NB4 (cell line): ENCODE measurements at regions not wholly inside any gene's neighbourhood (a gene's known extent, or its start where the extent isn't known, plus 50 kb on each side); places are given as distances from the start of the nearest gene placed in this dataset.

Source experiments
- MYC ChIP-seq: IDR thresholded peaks from 2 replicates; pipeline ENCODE4 v1.6.1; 2011; ENCODE audit warnings: low read depth, low read length
- POLR2A ChIP-seq: IDR thresholded peaks from 2 replicates; pipeline ENCODE4 v1.6.1; 2011; ENCODE audit warnings: mild to moderate bottlenecking; ENCODE audit not compliant: insufficient read length; ENCODE audit errors: extremely low read depth
- TF ChIP-seq, protein P1 (sequence below): IDR thresholded peaks from one replicate; pipeline ENCODE4 v1.5.1; 2012; ENCODE audit warnings: low read depth, low read length

DNA sequence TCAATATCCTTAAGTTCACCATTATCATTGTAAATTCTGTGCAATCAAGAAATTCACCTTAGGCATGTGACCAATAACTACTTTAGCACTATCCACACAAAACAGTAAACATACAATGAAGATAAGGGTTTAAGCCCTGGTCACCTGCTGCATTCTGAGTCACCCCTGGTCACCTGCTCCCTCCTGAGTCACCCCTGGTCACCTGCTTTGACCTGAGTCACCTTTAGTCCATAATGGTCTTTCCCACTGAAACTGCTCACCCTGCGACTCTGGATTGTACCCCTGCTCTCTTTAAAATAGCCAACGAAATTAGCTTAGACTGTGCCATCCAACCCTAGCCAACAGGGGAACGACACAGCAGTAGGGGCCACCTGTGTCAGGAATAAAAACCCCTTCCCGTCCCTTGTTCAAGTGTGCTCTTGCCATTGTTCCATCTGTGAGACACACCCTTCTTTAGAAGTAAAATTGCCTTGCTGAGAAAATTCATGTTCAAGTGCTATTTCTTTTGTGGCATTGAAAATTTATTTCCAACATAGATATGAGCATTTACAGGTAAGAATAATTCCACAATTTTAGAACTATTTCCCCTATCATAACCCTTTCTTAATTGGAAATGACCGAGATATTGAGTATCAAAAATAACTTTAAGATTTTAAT, 902.8 kb downstream of the DSC3 start:
- TF ChIP-seq, protein P1, sequence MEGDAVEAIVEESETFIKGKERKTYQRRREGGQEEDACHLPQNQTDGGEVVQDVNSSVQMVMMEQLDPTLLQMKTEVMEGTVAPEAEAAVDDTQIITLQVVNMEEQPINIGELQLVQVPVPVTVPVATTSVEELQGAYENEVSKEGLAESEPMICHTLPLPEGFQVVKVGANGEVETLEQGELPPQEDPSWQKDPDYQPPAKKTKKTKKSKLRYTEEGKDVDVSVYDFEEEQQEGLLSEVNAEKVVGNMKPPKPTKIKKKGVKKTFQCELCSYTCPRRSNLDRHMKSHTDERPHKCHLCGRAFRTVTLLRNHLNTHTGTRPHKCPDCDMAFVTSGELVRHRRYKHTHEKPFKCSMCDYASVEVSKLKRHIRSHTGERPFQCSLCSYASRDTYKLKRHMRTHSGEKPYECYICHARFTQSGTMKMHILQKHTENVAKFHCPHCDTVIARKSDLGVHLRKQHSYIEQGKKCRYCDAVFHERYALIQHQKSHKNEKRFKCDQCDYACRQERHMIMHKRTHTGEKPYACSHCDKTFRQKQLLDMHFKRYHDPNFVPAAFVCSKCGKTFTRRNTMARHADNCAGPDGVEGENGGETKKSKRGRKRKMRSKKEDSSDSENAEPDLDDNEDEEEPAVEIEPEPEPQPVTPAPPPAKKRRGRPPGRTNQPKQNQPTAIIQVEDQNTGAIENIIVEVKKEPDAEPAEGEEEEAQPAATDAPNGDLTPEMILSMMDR: no peak
- TF ChIP-seq POLR2A (no peak), MYC (no peak)
